ENCODE measurements at regions not wholly inside any gene's neighbourhood (a gene's known extent, or its start where the extent isn't known, plus 50 kb on each side); places are given as distances from the start of the nearest gene placed in this dataset.

DNA sequence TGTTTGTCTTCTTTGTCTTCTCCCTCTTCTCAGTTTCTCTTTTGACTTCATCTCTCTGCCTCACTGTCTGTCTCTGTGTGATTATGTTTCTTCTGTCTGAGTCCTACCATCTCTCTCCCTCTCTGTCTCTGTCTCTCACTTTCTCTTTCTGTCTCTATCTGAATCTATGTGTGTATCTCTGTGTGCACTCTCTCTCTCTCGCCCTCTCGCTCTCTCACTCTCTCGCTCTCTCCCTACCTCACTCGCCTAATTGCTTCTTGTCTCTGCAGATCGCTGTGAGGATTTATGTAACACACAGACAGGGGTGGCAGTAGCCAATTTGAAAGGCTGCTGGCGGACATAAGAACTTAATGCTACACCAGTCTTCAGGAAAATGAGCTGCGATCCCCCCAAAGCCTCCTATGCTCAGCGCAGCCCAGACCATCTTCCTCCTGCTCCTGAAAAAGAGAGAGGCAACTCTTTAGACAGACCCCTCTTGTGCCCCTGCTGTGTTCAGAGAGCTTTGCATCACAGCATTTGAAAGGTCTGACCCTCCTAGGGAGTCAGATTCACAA is 140.9 kb downstream of the CCT6B start:
- TF ChIP-seq, protein P1, sequence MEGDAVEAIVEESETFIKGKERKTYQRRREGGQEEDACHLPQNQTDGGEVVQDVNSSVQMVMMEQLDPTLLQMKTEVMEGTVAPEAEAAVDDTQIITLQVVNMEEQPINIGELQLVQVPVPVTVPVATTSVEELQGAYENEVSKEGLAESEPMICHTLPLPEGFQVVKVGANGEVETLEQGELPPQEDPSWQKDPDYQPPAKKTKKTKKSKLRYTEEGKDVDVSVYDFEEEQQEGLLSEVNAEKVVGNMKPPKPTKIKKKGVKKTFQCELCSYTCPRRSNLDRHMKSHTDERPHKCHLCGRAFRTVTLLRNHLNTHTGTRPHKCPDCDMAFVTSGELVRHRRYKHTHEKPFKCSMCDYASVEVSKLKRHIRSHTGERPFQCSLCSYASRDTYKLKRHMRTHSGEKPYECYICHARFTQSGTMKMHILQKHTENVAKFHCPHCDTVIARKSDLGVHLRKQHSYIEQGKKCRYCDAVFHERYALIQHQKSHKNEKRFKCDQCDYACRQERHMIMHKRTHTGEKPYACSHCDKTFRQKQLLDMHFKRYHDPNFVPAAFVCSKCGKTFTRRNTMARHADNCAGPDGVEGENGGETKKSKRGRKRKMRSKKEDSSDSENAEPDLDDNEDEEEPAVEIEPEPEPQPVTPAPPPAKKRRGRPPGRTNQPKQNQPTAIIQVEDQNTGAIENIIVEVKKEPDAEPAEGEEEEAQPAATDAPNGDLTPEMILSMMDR (IDR thresholded peaks at IDR 0.05) = no peak
- TF ChIP-seq POLR2A (IDR thresholded peaks at IDR 0.05) = no peak
- no peak for TF ChIP-seq POLR2AphosphoS5 (IDR thresholded peaks at IDR 0.05; ENCODE audit: insufficient read depth in 1 of 2, low read depth in 1 of 2)

Measured in vagina (tissue), 2 donors.